ENCODE measurements at regions not wholly inside any gene's neighbourhood (a gene's known extent, or its start where the extent isn't known, plus 50 kb on each side); places are given as distances from the start of the nearest gene placed in this dataset.

- TF ChIP-seq CTCF (IDR thresholded peaks at IDR 0.05): no peak
- no peak for TF ChIP-seq POLR2A (IDR thresholded peaks at IDR 0.05)
These were observed 204.4 kb upstream of the TWIST2 start for GRCh38 chr2:238643400-238643907.
